GM21717 (cell line): ENCODE measurements at regions not wholly inside any gene's neighbourhood (a gene's known extent, or its start where the extent isn't known, plus 50 kb on each side); places are given as distances from the start of the nearest gene placed in this dataset.

ENCODE experiments used
- ATAC-seq: cut with Tn5 transposase; IDR thresholded peaks from one replicate; pipeline ENCODE4 v1.9.1; 2021; ENCODE audit warnings: mild to moderate bottlenecking, moderate library complexity; ENCODE audit not compliant: unreplicated experiment

DNA sequence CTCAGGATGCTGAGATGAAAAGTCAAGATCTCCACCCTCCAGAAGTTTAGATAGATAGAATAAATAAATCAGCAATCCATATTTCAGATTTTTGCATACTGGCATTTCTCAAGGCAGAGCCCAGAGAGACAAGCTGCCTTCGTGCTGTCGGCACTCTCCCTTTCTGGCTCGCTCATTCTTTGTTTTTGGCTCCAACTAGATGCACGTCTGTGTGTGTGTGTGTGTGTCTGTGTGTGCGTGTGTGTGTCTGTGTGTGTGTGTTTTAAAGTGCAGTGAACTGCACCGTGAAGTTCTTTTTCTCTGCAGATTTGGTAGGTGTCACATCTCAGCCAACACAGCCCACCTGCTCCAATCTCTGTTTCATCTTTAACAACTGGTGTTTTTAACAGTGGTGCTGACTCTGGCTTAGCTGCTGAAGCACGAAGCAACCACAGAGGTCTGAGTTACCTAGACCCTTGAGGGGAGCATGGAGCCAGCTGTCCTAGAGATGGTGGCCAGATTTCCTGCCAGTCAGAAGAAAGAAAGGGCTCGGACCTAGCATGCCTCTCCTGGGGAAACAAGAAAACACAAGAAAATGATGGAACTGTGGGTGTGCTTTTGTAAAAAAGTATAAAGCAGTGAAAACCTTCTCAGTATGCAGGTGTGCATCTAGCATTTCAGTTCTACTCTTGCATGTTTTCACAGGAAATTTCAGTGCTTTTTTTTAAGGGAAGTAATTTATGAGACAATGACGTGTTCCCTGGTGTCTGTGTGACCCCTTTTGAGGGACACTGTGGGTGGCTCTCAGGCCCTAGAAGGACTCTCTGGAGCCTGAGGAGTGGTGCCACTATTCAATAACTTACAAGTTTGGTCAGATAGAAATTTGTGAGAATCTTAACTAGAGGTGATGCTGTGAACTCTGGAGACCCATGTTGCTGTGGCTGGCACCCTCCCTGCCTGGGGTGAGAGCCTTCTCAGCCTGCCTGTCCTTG is 364.3 kb downstream of the RNF144A start:
- ATAC-seq = no peak

DNA sequence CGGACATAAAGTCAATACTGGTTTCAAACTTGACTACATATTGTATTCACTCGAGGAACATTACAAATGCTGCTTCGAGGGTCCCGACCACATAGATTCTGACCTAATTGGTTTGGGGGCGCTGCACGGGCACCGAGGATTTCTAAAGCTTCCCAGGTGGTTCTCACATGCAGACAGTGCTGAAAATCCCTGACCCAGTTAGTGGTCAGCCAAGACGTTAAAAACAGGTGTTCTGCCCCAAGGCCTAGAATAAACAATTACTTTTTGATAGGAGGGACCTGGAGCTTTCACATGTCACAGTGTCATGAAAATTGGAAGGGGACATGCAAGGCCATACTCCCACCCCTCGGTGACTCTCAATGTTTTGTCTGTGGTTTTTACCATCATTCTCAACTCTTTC is 368.9 kb downstream of the RNF144A start:
- ATAC-seq = no peak

DNA sequence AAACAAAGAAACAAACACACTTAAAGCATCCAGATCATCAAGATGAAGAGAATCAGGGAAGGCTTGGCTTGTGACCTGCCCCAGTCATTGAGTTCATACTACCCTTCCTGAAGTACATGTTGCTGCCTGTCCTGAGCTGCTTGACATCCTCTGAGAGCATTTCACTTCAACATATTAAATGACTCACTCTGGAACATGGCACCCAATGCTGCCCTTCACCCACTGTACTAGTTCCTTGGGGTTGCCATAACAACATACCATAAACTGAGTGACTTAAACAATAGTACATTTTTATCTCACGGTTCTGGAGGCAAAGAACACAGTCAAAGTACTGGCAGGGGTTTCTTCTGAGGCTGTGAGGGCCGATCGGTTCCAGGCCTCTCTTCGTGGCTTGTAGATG is 371.3 kb downstream of the RNF144A start:
- no peak for ATAC-seq

DNA sequence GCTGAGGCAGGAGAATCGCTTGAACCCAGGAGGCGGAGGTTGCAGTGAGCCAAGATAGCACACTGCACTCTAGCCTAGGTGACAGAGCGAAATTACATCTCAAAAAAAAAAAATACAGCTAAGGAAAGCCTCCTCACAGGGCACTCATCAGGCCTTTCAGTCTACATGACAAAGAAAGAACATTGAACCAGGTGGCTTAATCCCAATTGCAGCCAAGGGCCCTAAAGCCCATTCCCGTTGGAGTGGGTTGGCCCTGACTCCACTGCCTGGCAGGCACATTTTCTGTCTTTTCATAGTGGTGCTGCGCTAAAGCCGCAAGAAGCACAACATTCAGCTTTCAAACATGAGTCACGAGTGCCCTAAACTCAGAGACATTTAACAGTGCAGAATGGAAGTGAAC is 372.5 kb downstream of the RNF144A start:
- no peak for ATAC-seq

DNA sequence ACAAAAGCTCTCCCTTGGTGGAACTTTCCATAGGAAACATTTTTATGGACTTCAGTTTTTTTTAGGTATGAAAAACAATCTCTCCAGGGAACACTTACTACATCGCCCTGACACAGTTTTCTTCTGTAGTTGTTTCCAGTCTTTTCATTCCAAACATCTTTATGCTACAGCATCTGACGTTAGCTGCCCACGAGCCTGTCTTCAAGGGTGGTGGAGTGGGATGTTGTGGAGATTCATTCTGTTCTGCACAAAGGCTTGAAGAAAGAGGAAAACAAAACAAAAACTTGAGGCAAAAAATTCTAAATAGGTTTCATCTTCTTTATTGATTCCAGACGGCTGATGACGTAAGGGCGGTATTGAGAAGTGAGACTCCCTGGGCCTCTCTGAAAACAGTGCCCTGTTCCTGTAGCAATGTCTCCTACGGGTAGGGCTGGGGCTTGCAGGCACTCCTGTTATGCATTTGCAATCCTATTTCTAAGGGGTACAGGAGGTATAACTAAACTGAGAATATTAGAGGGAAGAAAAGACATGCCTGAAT is 375.0 kb downstream of the RNF144A start:
- no peak for ATAC-seq

DNA sequence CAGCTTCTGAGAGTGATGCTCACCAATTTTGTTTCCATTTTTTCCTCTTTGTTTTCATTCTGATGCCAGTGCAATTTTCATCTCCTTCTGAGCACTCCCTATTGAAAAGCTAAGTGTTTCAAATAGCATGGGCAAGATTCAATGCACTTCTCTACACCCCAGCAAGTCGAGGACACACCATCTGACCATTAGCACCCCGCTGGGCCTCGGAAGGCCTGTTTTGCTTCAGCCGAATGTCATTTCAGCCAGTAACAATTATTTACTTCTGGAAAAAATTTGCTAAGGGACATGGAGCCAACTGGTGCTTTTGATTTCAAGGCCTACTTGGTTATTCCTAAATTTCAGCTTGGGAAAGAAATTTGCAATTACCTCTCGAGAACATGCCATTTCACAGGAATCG is 392.4 kb downstream of the RNF144A start:
- ATAC-seq = no peak

DNA sequence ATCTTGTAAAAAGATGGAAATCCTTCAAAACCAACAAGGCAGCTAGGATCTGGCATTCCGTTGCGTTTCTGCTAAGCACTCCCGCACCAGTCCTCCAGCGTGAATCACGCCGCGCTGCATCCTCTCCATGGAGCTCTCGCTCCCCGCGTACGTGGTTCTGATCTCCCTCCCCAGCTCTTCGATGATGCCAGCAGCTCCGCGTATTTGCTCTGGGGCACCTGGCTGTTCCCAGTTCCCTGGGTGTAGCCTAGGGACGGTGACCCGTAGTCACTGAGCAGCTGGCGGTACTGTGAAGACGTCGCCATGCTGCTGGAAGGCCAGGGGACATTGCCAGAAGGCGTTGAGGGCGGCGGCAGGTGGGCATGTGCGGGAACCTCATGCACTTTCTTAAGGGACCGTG is 407.5 kb downstream of the RNF144A start:
- no peak for ATAC-seq

DNA sequence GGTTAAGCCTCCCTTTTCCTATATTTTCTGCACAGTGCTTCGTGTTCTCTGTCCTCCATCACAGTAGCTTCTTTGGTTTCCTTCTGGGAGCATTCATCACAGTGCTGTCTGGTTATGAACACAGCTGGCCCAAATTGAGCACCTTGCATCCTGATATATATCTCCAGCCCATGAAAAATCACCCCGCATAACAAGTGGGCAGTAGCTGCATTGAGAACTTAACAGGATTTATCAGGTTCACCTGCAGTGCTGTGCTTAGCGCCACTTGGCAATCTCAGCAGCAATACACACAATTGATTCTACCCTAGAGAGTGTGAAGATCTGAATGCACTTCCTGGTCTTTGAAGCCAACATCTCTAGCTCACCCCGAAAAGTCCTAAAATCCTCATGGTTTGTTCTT is 408.0 kb downstream of the RNF144A start:
- no peak for ATAC-seq

DNA sequence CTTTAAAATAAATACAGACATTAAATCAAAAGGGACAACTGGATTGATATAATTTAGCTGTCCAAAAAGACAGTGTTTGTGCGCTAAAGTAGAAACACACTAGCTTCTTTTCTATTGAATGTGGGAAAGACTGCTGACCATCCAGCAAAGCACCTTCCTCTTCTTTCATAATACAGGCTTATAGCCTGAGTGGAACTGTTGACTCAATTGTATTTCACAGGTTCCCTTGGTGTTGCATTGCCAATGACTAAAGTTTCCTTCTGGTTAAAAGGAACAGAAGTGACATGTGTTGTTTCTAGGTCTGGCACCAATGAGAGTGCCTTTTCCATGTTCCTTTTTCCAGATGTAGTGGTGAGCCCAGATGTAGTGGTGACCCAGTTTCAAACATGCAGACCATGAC is 412.3 kb downstream of the RNF144A start:
- ATAC-seq = no peak

DNA sequence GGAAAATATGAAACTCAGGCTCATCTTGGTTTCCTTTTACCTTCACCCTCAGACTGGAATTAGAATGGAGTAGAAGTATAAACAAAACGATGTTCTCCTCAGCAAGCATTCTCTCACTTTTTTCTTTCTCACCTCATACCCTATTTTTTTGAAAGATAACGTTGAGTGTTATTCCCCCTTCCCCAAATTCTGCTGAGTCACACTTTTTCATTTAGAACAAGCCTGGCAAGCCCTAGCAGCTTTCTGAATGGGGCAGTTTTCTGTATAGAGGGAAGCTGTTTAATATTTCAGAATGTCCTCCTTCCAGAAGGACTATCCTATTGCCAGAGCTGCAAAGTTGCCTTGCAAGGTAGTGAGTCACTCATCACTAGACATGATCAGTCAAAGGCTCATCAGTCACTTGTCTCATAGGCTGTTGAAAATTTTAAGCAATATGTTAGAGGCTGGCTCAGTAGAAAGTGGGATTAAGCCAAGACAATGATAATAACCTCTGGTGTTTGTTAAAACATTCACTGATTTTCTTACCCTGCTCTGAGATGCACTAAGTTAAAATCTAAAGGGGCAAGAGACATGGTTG is 416.1 kb downstream of the RNF144A start:
- ATAC-seq = no peak

DNA sequence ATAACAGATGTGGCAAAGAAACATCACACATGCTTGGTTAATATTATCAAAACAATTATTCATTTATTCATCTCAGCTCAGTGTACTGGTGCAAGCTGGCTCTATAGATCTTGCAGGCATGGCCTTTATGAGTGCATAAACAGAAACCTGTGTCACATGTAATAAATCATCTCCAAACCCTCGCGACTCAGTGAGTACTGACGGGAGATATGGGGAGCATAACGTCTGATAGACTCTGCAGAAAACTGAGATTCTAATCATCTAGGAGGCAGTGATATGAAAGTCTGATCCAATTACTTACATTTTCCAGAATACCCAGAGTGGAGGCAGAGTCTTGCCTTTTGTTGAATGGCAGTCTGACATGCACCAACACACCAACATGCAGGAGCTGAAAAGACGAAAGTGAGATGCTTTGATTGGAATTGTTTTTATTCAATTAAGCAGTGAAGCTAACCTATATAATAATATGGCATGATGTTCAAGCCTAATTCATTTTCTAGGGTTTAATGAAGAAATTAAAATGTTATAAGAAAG is 416.8 kb downstream of the RNF144A start:
- no peak for ATAC-seq

DNA sequence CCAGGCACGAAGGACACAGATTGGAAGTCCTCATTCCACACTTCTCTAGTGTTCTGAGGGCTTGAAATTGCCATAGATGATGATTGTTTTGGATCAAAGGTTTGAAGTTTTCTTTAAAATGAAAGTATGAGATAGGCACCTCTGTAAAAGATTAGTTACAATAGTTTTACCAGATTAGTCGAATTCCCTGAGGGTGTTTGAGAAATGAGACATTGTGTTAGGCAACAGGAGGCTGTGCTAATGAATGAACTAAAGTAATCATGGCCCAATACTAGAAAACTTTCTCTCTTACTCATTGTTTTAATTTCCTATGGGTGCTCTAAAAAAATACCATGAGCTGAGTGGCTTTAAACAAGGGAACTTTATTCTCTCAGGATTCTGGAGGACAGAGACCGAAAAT is 421.7 kb downstream of the RNF144A start:
- ATAC-seq = no peak

DNA sequence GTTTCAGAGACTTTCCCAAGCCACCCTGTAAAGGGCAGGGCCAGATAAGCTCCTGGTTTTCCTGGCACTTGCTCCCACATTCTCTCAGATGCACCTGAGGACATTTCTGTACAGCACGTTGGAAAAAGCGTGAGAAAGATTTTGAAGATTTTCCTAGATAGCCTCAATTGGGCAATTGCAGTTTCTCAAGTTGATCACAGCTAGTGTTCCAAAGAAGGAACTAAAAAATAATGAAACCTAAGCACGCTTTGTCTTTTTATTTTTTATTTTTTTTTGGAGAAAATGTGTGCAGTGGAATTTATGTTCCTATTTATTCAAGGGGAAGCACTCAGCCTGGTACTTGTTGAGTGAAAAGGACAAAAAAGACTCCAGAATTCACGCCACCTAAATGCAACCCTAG is 429.1 kb downstream of the RNF144A start:
- no peak for ATAC-seq

DNA sequence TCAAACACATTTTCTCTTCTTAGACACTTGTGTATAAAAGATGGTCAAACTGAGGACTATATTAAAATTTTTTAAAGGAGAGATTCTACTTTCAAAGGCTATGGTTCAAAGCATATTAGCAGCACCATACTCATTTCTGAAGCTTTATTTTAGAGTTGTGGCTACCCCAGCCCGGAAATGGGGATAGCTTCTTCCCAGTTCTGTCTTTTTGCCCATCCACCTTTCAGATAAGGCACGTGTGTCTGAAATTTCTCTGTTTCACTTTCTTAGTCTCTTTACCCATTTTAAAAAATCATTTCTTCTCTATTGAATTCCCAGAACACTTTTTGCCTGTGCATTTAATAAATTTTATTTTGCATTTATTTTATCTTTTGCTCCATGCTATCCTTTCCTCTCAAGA is 431.5 kb downstream of the RNF144A start:
- peak; percentile 88 for ATAC-seq

DNA sequence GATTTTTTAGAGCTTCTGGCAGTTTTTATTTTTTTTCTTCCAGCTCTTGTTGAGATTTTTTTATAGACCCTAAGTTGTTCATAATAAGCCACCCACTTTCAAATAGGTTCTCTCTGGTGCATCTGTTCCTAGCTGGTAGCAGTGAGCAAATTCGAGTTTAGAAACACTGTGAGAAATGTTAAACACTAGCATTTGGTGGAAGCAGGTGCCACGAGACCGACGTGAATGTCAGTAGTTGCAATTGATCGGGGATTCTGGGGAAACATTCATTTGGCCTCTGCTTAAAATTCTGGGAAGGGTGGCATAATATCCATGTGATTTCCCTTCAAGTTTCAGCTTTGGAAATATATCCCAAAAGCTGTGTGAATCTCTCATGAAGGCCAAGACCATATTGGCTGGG is 435.0 kb downstream of the RNF144A start:
- no peak for ATAC-seq

DNA sequence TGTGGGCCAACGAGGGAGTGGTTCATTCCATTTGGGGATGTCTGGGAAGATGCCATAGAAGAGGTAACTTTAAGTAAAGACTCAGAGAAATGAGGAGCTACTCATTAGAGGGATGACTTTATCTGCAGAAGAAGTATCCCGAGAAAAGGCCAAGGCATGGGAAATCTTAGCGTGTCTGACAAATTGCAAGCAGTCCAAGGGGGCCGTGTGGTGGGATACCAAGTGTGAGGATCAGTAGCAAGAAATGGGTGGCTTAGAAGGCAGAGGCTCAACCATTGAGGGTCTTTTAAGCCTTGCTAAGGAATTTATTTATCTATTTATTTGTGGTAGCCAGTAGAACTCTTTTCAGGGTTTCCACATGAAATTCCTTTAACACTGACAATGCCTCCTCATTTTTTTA is 436.4 kb downstream of the RNF144A start:
- ATAC-seq = no peak

DNA sequence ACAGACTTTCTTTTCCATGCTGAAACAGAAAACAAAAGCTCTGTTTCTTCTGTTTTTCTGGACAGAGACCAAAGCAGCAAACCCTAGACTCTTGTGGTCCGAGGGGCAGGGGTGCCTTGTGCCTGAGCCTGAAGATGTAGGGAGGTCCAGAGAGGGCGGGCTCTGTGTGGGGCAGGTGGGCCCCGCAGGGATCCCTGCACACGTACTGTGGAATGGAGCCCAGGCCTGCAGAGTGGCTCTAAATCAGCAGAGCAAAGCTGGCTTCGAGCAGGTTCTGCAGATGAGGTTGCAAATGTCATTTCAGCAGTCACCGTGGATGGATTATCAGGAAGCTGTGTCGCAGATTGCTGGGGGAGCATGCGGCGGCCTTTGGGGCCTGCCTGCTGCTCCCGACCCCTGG is 438.6 kb downstream of the RNF144A start:
- no peak for ATAC-seq

DNA sequence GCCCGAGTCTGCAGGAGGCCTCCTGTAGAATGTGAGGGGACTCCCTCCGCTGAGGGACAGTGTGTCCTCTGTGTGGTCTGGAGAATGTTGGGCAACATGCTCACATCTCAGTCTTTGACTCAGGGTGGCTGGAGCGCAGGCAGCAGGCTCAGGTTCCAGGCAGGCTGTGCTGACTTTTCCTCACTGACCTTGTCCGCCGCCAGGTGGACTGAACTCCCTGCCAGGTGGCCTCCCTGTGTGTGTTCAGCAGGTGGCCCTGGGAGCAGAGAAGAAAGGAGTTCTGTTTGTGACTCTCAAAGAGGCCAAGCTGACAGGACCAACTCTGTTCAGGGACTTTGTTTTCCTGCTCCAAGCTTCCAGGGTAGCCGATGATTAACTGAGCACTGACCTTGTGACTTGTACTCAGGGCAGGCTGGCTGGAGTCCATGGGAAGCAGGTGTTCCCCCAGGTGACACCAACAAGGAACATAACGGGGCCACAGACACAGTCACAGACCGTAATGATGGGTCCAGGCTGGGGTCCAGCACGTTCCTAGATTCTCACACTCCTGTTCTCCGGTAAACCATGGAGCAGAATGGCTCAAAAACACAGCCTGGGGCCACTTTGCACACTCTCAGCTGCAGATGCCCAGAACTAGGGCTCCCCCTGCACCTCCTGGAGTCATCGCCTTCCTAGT is 439.8 kb downstream of the RNF144A start:
- no peak for ATAC-seq

DNA sequence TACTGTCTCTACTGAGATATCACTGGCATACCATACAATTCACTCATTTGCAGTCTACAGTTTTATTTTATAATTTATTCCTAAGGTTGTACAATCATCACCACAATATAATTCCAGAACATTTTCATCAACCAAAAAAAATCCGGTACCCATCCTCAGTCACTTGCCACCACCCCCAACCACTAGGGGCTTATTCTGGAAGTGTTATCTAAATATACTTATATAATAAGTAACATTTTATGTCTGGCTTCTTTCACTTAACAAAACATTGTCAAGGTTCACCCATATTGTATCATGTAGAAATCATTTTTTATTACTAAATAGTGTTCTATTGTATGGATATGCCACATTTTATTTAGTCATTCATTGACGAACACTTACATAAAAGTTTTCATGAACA is 440.8 kb downstream of the RNF144A start:
- ATAC-seq = no peak

DNA sequence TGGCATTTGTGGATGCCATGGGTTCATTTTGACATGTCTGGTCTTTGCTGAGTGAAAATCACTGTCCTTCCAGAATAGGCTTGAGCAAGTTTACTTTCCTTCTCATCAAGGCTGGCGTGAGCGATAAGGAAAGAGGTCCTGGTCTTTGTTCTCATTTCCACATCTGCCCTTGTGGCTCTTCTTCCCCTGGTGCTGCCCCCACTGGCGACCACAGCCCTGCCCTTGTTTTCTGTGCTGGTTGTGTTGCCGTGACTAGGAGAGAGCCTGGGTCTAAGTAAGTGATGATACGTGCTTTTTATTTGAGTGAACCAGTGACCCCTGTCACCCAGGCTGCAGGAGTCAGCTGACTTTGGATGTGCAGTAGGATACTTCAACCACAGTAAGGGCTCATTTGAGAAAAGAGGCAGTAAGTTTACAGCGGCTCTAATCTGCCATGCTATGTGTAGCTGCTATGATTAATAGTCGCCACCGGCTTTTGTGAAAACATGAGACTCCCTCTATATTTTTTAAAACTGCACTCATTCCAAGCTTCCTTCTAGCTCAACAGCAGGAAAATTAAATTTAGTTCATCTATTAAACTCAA is 441.7 kb downstream of the RNF144A start:
- ATAC-seq = no peak

DNA sequence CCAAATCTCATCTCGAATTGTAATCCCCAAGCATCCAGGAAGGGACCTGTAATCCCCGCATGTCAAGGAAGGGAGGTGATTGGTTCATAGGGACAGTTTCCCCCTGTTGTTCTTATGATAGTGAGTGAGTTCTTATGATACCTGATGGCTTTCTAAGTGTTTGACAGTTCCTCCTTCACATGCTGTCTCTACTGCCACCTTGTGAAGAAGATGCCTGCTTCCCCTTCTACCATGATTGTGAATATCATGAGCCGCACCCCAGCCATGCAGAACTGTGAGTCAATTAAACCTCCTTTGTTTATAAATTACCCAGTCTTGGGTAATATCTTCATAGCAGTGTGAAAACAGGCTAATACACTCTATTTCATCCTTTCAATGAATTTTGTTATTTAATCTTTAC is 446.7 kb downstream of the RNF144A start:
- no peak for ATAC-seq
